Activated CD8-positive, alpha-beta T cell treated with anti-CD3 and anti-CD28 coated beads for 36 hours (primary cell): ENCODE measurements at regions not wholly inside any gene's neighbourhood (a gene's known extent, or its start where the extent isn't known, plus 50 kb on each side); places are given as distances from the start of the nearest gene placed in this dataset.

Source experiments
- ATAC-seq: fragments of 200-7000 bp; cut with Tn5 transposase; one replicate; pipeline ENCODE4 v1.10.0; 2021; ENCODE audit warnings: mild to moderate bottlenecking, moderate library complexity
- CTCF ChIA-PET: fragments of 350-600 bp; sonication (Branson Sonifier 250); formaldehyde crosslinking; loops from one replicate; lab custom pipeline; 2021; ENCODE audit warnings: antibody characterized with exemption; lab: Charles Lee
- POLR2A ChIA-PET: fragments of 350-600 bp; sonication (Branson Sonifier 250); formaldehyde crosslinking; loops from one replicate; lab custom pipeline; 2021; ENCODE audit warnings: antibody characterized with exemption; lab: Charles Lee
- DNase-seq: peaks from one replicate; pipeline ENCODE4 v3.0.0-alpha.2; 2020
- H3K27ac Mint-ChIP-seq: one replicate; pipeline ENCODE4 v1.8.0; 2021; ENCODE audit warnings: mild to moderate bottlenecking, mixed read lengths
- H3K27me3 Mint-ChIP-seq: one replicate; pipeline ENCODE4 v1.8.0; 2021; ENCODE audit warnings: mixed read lengths
- H3K36me3 Mint-ChIP-seq: one replicate; pipeline ENCODE4 v1.8.0; 2021; ENCODE audit warnings: low read depth, mixed read lengths
- H3K4me1 Mint-ChIP-seq: one replicate; pipeline ENCODE4 v1.8.0; 2021; ENCODE audit warnings: low read depth, mixed read lengths
- H3K4me3 Mint-ChIP-seq: one replicate; pipeline ENCODE4 v1.8.0; 2021; ENCODE audit warnings: mild to moderate bottlenecking, moderate library complexity, mixed read lengths
- H3K9me3 Mint-ChIP-seq: one replicate; pipeline ENCODE4 v1.8.0; 2021; ENCODE audit warnings: mixed read lengths
- CTCF ChIP-seq: fragments of 200-600 bp; IDR thresholded peaks from one replicate; pipeline ENCODE4 v1.8.0; 2022; ENCODE audit warnings: antibody characterized with exemption, mild to moderate bottlenecking
- intact Hi-C: fragments of 100-400 bp; cut with micrococcal nuclease; formaldehyde crosslinking; loops from one replicate; pipeline ENCODE4 v1.10.0; 2022

- CTCF ChIA-PET, result no interaction called here
- TF ChIP-seq CTCF, result no peak
- Mint-ChIP-seq H3K27ac (no peak overlapping the region), H3K4me3 (no peak overlapping the region), H3K36me3 (no peaks in the 10 kb centered on the region), H3K9me3 (no peaks in the 10 kb centered on the region), H3K27me3 (peaks cover 5% of the 10 kb centered on the region), H3K4me1 (no peaks in the 10 kb centered on the region)
- no peak for DNase-seq
- intact Hi-C loops, result no loop called here
- no peak for ATAC-seq
- POLR2A ChIA-PET, result no interaction called here
Measured at GRCh38 chr7:116310141-116310540, 99.8 kb downstream of the TES start.

- Mint-ChIP-seq H3K9me3 (no peaks in the 10 kb centered on the region), H3K36me3 (no peaks in the 10 kb centered on the region), H3K27me3 (peaks cover 2% of the 10 kb centered on the region), H3K4me1 (no peaks in the 10 kb centered on the region), H3K4me3 (no peak overlapping the region), H3K27ac (no peak overlapping the region)
- no peak for TF ChIP-seq CTCF
- CTCF ChIA-PET, result no interaction called here
- ATAC-seq (no peak), DNase-seq (no peak)
- POLR2A ChIA-PET, result no interaction called here
- intact Hi-C loops, result no loop called here
Measured at GRCh38 chr7:116311259-116311658, 100.9 kb downstream of the TES start.

GRCh38 chr7:116311816-116312471 is 101.6 kb downstream of the TES start:
- H3K4me1 Mint-ChIP-seq, result no peaks in the 10 kb centered on the region
- no peak for TF ChIP-seq CTCF
- ChIA-PET CTCF (no interaction called here), POLR2A (no interaction called here)
- H3K4me3 Mint-ChIP-seq, result no peak overlapping the region
- intact Hi-C loops, result no loop called here
- no peak overlapping the region for H3K27ac Mint-ChIP-seq
- H3K27me3 Mint-ChIP-seq, result peaks cover 7% of the 10 kb centered on the region
- no peaks in the 10 kb centered on the region for H3K9me3 Mint-ChIP-seq
- ATAC-seq (no peak), DNase-seq (no peak)
- no peaks in the 10 kb centered on the region for H3K36me3 Mint-ChIP-seq

- peaks cover 2% of the 10 kb centered on the region for H3K9me3 Mint-ChIP-seq
- TF ChIP-seq CTCF, result no peak
- no peaks in the 10 kb centered on the region for H3K36me3 Mint-ChIP-seq
- H3K27me3 Mint-ChIP-seq, result peaks cover 11% of the 10 kb centered on the region
- H3K27ac Mint-ChIP-seq, result no peak overlapping the region
- no peak overlapping the region for H3K4me3 Mint-ChIP-seq
- no peak for ATAC-seq
- CTCF ChIA-PET, result interaction anchor here (1.0 kb wide), 1 partner anchor 80 kb away, joined by 3 read pairs; no protein-coding TSS in a partner anchor
- POLR2A ChIA-PET, result no interaction called here
- no peaks in the 10 kb centered on the region for H3K4me1 Mint-ChIP-seq
- DNase-seq, result no peak
- intact Hi-C loops, result no loop called here
Measured at GRCh38 chr7:116315293-116315692, 105.0 kb downstream of the TES start.

GRCh38 chr7:116315803-116316202 is 105.5 kb downstream of the TES start:
- CTCF ChIA-PET, result interaction anchor here (1.0 kb wide), 1 partner anchor 80 kb away, joined by 3 read pairs; no protein-coding TSS in a partner anchor
- POLR2A ChIA-PET, result no interaction called here
- DNase-seq (no peak), ATAC-seq (no peak)
- Mint-ChIP-seq H3K4me3 (no peak overlapping the region), H3K9me3 (peaks cover 2% of the 10 kb centered on the region), H3K4me1 (no peaks in the 10 kb centered on the region), H3K36me3 (no peaks in the 10 kb centered on the region), H3K27ac (no peak overlapping the region), H3K27me3 (peaks cover 11% of the 10 kb centered on the region)
- TF ChIP-seq CTCF, result no peak
- intact Hi-C loops, result no loop called here
